ENCODE measurements at regions not wholly inside any gene's neighbourhood (a gene's known extent, or its start where the extent isn't known, plus 50 kb on each side); places are given as distances from the start of the nearest gene placed in this dataset.
A peak's percentile ranks its signal among the peaks of the same experiment; 100 is the strongest.

DNA sequence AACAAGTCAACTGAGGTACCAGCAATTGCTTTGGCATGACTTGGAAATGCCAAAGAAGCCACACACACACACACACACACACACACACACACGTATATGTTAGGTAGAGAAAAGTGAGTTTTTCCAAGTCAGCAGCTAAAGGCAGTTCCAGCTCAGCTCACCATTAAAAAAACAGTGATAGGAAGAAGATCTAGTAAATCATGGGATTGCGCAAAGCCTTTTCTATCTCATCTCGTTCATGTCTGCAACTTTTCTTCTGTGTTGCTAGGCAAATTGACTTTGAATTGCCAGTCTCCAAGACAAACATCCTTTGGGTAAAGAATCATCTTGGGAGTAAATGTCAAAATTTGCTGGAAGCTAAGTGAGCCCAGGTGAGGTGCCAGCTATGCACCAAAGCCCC is 500.1 kb downstream of the ENC1 start:
- Mint-ChIP-seq H3K27me3 (peaks cover 37% of the 10 kb centered on the region), H3K27ac (no peak overlapping the region), H3K36me3 (no peaks in the 10 kb centered on the region), H3K9me3 (no peaks in the 10 kb centered on the region), H3K4me3 (no peak overlapping the region), H3K4me1 (no peaks in the 10 kb centered on the region)
- no peak for ATAC-seq

DNA sequence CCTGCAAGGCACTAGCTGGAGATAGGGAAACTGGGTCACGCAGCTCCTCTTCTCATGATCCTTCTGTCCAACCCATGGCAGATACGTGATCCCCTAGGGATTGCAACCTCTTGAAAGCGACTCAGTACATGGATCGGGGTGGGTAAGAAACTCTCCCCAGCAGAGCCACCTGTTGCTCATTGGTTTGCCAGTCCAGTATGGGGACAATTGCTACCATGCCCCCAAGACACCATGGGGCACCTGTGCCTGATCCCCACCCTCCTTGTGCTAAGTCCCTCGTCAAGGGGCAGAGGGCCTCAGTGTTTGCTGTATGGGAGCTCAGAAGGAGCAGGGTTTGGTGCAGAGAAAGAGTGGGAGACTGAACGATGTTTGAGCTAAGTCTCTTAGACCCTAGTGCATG is 500.9 kb downstream of the ENC1 start:
- H3K4me3 Mint-ChIP-seq: no peak overlapping the region
- H3K36me3 Mint-ChIP-seq: no peaks in the 10 kb centered on the region
- no peaks in the 10 kb centered on the region for H3K4me1 Mint-ChIP-seq
- peak; percentile 7 for ATAC-seq
- H3K9me3 Mint-ChIP-seq: no peaks in the 10 kb centered on the region
- H3K27ac Mint-ChIP-seq: no peak overlapping the region
- peaks cover 31% of the 10 kb centered on the region for H3K27me3 Mint-ChIP-seq

DNA sequence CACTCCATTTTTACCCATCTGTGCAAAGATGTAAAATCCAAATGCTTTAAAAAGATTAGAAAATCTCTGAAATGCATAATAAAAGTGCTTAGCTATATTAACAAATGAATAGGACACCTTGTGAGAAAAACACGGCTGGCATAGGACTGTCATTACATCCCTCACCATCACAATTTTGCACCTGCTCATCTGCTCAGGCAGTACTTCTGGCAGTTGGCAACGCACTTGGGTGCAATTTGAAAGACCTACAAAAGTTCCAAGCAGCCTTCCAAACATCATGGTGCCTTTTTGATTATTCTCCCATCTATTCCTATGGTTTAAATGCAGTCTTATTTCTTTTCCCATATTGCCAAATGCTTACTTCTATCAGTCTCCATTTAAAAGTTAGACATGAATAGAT is 501.8 kb downstream of the ENC1 start:
- H3K36me3 Mint-ChIP-seq: no peaks in the 10 kb centered on the region
- H3K27ac Mint-ChIP-seq: no peak overlapping the region
- H3K9me3 Mint-ChIP-seq: no peaks in the 10 kb centered on the region
- no peak overlapping the region for H3K4me3 Mint-ChIP-seq
- ATAC-seq: no peak
- no peaks in the 10 kb centered on the region for H3K4me1 Mint-ChIP-seq
- H3K27me3 Mint-ChIP-seq: peaks cover 31% of the 10 kb centered on the region

DNA sequence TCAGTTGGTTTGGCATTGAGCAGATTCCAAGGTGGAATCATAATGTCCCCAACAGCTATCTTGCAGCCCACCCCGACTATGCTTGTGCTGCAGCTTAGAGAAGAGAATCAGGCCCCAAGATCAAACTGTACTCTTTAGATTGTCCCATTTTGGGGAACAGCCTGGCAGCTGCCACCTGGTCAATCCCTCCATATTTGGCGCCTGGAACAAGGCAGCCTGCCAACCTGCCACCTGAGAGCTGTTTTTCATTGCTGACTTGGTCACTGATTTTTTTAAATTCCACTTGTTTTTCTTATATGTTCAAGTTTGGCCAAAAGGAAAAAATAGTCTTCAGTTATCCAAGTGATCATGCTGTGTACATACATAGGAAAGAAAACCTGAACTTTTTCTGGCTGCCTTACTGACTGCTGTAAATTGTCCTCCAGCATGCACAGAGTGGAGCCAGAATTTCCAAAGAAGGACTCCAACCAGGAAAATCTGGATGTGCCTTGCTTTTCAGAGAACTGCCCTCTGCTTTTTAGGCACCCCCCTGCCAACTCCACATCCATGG is 504.2 kb downstream of the ENC1 start:
- no peaks in the 10 kb centered on the region for H3K9me3 Mint-ChIP-seq
- no peaks in the 10 kb centered on the region for H3K36me3 Mint-ChIP-seq
- no peak overlapping the region for H3K4me3 Mint-ChIP-seq
- no peaks in the 10 kb centered on the region for H3K4me1 Mint-ChIP-seq
- ATAC-seq: no peak
- H3K27me3 Mint-ChIP-seq: peaks cover 25% of the 10 kb centered on the region
- H3K27ac Mint-ChIP-seq: no peak overlapping the region

DNA sequence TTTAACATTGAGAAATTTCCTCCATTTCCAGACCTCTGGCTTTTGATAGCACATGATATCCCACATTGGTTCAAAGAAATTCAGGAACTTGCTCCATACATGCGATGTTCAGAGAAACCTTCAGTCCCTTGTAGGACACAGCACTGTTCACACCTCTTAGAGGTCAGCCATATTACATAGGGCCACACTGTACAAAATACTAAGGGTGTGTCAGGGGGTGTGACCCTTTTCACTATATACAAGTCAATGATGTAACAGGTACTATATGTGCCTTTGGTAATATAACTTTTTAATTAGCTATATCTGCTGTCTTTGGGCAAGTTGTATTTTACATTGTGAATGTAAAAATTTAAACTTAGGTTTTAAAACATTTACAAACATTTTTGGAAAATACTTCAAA is 505.5 kb downstream of the ENC1 start:
- Mint-ChIP-seq H3K36me3 (no peaks in the 10 kb centered on the region), H3K27me3 (peaks cover 25% of the 10 kb centered on the region), H3K27ac (no peak overlapping the region), H3K9me3 (no peaks in the 10 kb centered on the region), H3K4me1 (no peaks in the 10 kb centered on the region), H3K4me3 (no peak overlapping the region)
- ATAC-seq: no peak

DNA sequence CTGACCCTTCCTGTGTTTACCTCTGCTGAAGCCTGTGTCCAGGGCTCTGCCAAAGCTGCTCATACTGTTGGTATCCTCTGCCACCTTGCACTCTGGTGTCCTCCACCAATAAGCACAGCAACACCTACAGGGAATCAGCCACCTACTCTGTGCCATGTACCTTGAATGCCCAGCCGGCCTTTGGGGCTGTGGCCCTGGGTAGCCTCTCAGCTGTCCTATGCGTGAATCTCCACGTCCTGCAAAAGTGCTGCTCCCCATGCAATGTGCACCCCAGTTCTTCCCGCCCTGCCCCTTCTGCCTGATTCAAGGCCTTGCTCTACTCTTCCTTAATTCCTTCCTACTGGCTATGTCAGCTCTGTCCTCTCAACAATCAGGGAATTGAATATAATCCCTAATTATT is 506.5 kb downstream of the ARHGEF28 start:
- no peaks in the 10 kb centered on the region for H3K4me1 Mint-ChIP-seq

DNA sequence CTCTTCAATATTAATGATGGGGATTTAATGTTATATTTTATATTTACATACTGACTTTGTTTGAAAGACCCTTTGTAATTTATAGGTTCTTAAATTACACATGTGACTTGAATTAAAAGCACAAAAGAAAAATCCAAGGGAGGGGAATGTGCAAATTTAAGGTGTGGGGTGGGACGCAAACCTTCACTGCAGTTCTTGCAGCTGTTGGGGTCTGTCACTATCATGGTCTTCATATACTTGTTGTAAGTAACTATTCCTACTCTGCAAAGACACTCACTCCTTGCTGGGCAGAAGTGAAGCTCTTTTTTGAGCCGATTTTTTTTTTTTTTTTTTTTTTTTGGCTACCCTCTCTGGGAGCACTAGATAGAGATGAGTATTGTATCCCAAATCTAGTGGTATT is 505.3 kb downstream of the ARHGEF28 start:
- Mint-ChIP-seq H3K27me3 (peaks cover 25% of the 10 kb centered on the region), H3K4me1 (no peaks in the 10 kb centered on the region), H3K4me3 (no peak overlapping the region), H3K9me3 (no peaks in the 10 kb centered on the region), H3K36me3 (no peaks in the 10 kb centered on the region), H3K27ac (no peak overlapping the region)
- ATAC-seq: no peak

More for the DNA sequence above, 506.5 kb downstream of the ARHGEF28 start:
- Mint-ChIP-seq H3K9me3 (no peaks in the 10 kb centered on the region), H3K4me3 (no peak overlapping the region), H3K36me3 (no peaks in the 10 kb centered on the region), H3K27ac (no peak overlapping the region), H3K27me3 (peaks cover 25% of the 10 kb centered on the region)
- no peak for ATAC-seq

DNA sequence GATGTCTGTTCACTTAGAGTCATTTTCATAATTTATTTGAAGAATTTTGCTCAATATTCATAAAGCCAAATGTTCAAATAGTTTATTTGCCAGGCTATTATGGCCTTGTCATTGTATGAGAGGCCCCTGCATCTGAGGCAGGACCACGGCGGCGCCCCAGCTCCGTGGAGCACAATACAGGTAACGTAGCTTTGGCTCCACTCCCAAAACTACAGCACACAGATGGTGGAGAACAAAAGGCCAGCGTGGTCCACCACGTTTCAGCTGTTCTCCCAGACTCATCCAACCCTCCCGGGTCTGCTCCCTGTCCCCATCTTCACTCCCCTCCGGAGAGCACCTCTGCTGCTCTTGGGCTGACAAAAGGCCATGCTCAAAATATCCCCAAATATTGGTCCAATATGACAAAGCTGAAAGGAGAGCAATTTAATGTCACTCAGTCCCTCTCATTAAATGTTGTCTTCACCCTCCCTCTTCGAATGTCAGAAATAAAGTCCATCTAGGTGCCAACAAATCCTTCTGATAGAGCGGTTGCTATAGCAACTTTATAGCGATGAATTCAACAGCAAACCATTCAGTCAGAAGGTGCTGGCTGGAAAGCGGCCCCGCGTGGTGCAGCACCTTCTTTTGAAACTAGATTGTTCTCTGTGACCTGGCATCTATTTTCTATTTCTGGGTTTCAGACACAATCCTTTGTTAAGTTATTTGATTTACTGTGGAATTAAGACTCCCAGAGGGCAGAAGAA is 504.3 kb downstream of the ARHGEF28 start:
- H3K27me3 Mint-ChIP-seq: peaks cover 25% of the 10 kb centered on the region
- no peaks in the 10 kb centered on the region for H3K4me1 Mint-ChIP-seq
- no peak overlapping the region for H3K4me3 Mint-ChIP-seq
- no peak for ATAC-seq
- no peaks in the 10 kb centered on the region for H3K9me3 Mint-ChIP-seq
- no peaks in the 10 kb centered on the region for H3K36me3 Mint-ChIP-seq
- H3K27ac Mint-ChIP-seq: no peak overlapping the region

DNA sequence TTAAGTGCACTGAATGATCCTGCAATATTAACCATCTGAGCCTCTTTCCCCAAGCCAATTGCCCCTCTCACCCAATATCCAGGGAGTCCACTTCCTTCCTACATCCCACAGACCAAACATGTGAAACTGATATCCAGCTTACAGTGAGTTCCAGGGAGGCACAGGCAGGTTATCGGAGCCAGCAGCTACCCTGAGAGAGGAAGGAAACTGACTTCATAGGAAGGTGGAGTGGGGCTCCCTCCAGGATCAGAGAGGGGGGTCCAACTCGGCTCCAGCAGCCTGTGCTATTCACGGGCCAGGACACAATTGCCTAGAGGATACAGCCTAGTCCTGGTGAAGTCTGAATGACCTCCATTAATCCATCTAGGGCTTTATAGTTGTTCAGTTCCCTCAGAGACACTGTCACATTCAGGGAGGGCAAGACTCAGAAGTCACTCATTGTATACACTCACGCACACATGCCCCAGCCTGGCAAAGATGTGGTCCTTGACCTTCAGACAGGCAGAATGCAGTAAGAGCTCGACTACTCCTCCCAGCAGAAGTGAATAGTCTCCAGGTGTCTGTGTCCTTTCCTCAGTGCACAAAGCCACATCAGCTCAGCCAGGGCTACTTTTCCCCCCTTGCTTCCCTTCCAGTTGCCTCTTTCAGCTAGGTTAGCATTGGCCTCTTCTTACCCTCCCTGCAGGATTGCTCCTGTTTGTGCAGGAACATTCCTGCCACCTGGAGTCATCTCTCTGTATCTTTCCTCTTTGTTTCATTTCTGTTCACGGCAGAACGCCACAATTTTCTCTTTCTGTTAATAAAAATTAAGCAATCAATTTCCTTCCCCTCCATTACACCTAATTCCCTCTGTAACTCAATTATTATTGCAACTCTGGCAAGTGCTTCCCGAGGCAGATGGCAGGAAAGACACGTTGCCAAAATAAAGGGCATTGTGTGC is 501.7 kb downstream of the ARHGEF28 start:
- Mint-ChIP-seq H3K4me1 (no peaks in the 10 kb centered on the region), H3K27ac (no peak overlapping the region), H3K9me3 (no peaks in the 10 kb centered on the region), H3K36me3 (no peaks in the 10 kb centered on the region), H3K27me3 (peaks cover 13% of the 10 kb centered on the region), H3K4me3 (no peak overlapping the region)
- ATAC-seq: peak; percentile 14

DNA sequence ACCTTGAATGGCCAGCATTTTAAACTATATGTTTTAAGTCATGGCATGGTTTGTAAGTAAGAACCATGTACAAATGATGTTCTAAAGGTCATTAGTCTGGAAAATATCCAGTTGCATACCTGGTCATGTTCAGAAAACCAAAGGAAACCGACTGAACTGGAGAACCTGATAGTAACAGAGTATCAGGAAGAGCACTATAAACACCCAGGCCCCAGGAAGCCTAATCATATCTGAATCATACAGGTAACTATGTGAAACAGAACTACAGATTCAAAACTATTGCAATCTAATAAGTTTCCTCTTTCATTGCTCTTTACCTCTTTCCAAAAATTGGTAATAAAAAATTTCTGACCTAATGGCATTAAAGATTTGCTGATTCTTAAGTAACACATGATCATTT is 500.3 kb downstream of the ARHGEF28 start:
- no peaks in the 10 kb centered on the region for H3K36me3 Mint-ChIP-seq
- H3K4me1 Mint-ChIP-seq: no peaks in the 10 kb centered on the region
- H3K4me3 Mint-ChIP-seq: no peak overlapping the region
- no peak for ATAC-seq
- H3K9me3 Mint-ChIP-seq: no peaks in the 10 kb centered on the region
- no peak overlapping the region for H3K27ac Mint-ChIP-seq
- H3K27me3 Mint-ChIP-seq: peaks cover 7% of the 10 kb centered on the region

DNA sequence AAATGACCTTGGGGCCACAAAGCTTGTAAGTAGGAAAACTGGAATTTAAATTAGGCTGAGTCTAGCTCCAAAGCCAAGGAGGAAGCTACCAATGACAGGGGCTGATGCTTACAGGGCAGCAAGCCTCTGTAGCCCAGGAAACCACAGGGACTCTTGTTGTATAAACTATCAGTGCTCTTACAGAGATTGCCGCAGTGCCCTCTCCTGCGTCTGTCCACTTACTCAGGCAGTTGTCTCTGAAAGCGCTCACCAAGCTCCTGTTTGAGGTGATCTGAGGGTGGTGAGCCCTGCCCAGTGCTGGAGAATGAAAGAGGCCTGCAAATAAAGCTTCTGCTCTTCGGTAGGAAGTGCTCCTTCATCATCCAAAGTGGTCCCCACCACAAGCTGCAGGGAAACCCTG is 498.8 kb downstream of the ARHGEF28 start:
- H3K36me3 Mint-ChIP-seq: no peaks in the 10 kb centered on the region
- no peak for ATAC-seq
- H3K27ac Mint-ChIP-seq: no peak overlapping the region
- H3K9me3 Mint-ChIP-seq: peaks cover under 1% of the 10 kb centered on the region
- peaks cover 7% of the 10 kb centered on the region for H3K27me3 Mint-ChIP-seq
- H3K4me3 Mint-ChIP-seq: no peak overlapping the region
- H3K4me1 Mint-ChIP-seq: no peaks in the 10 kb centered on the region

DNA sequence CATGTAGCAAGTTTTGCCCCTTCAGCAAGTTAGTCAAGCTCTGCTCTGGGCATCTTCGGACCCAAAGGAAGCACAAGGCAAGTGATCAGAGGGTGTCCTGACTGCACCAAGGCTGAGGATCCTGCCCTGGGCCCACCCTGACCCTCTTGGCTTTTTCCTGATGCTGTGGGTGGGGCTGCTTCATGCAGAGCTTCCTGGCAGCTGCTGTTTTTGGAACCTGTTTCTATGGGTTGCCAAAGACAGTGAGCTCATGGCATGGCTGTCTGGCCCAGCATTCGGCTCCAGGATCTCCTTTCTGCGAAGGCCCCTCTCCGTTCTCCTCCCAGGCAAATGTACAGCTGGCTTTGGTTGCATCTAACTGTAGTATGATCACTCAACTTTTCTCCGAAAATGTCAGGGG is 497.9 kb downstream of the ARHGEF28 start:
- peaks cover 7% of the 10 kb centered on the region for H3K27me3 Mint-ChIP-seq
- no peaks in the 10 kb centered on the region for H3K4me1 Mint-ChIP-seq
- no peak overlapping the region for H3K27ac Mint-ChIP-seq
- H3K9me3 Mint-ChIP-seq: peaks cover 4% of the 10 kb centered on the region
- no peak overlapping the region for H3K4me3 Mint-ChIP-seq
- ATAC-seq: no peak
- H3K36me3 Mint-ChIP-seq: no peaks in the 10 kb centered on the region

DNA sequence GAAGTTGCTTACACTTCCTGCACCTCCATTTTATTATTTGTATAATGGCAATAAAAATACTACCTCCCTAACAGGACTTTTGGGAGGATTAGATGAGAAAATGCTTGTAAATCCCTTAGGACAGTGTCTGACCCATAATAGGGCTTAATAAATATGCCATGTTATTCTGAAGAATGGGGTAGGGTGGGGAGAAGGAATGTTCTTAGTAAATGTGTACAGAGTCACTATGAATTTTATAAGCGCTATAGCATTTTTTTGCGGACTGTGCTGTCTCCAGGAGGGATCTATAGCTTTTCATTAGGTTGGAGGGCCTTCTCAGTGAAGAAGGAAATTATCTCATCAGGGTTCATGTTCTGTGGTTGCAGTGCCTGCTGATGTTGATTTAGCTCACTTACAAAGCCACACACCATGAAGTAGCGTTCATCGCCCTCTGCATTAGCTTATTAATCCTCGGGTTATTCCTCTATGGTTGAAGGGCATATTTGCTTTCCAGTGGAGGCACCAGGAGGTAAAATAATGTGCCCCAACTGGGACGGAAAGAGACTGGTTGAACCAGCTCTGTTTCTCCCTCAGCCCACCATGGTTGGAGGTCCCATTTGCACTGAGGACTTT is 497.1 kb downstream of the ARHGEF28 start:
- no peaks in the 10 kb centered on the region for H3K36me3 Mint-ChIP-seq
- peaks cover 2% of the 10 kb centered on the region for H3K27me3 Mint-ChIP-seq
- H3K4me1 Mint-ChIP-seq: no peaks in the 10 kb centered on the region
- no peak overlapping the region for H3K27ac Mint-ChIP-seq
- H3K9me3 Mint-ChIP-seq: peaks cover 5% of the 10 kb centered on the region
- no peak overlapping the region for H3K4me3 Mint-ChIP-seq
- no peak for ATAC-seq

DNA sequence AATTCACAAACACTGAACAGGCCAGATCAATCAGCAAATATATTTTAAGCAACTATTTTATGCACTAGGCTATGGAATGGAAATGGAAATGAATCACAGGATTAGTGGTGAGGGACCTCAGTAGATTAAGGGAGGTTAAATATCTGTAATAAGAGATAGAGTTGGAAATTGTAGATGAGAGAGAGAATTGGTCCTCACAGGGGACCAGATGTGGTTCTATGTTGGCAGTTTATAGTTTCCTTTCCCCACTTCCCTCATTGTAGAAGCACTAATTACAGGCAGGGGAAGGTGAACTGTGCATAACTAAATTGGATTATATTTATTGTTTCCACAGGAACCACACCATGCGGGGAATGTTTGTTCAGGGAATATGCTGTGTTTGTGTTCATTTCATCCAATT is 496.2 kb downstream of the ARHGEF28 start:
- no peak for ATAC-seq
- H3K4me1 Mint-ChIP-seq: no peaks in the 10 kb centered on the region
- H3K9me3 Mint-ChIP-seq: peaks cover 8% of the 10 kb centered on the region
- H3K27me3 Mint-ChIP-seq: no peaks in the 10 kb centered on the region
- no peaks in the 10 kb centered on the region for H3K36me3 Mint-ChIP-seq
- no peak overlapping the region for H3K27ac Mint-ChIP-seq
- H3K4me3 Mint-ChIP-seq: no peak overlapping the region

DNA sequence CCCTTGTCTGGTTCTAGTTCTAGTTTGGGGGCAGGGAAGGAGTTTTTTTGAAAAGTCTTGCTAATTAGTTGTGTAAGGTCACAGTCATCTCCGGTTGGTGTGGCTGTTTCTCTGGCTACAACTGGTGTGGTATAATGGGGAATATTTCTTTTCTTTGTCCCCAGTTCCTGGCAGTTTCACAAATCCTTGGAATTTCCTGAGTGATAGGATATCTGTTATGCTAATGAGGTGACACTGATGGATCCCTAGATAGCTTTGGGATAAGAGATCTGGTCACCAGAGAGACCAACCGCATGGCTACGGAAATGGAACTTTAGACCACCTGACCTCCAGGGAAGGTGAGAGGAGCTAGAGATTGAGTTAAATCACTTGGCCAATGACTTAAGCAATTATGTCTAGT is 494.6 kb downstream of the ARHGEF28 start:
- no peaks in the 10 kb centered on the region for H3K4me1 Mint-ChIP-seq
- peaks cover 8% of the 10 kb centered on the region for H3K9me3 Mint-ChIP-seq
- H3K4me3 Mint-ChIP-seq: no peak overlapping the region
- no peaks in the 10 kb centered on the region for H3K27me3 Mint-ChIP-seq
- no peak overlapping the region for H3K27ac Mint-ChIP-seq
- no peaks in the 10 kb centered on the region for H3K36me3 Mint-ChIP-seq
- ATAC-seq: no peak

Data from stimulated activated memory B cell treated with anti-CD40 and anti-IgM and Interleukin-4, amounts not matched to agents 10 μg/mL and 1 μg/mL and 100 μg/mL, for 72 hours (primary cell).